Astrocyte of the hippocampus (primary cell): ENCODE measurements at regions not wholly inside any gene's neighbourhood (a gene's known extent, or its start where the extent isn't known, plus 50 kb on each side); places are given as distances from the start of the nearest gene placed in this dataset.

Experiments
- DNase-seq: peaks from one replicate; pipeline ENCODE4 v3.0.0; 2011; ENCODE audit warnings: low read depth, low spot score

- no peak for DNase-seq
These were observed 343.4 kb downstream of the LRIG3 start for GRCh38 chr12:58576916-58577315.

DNA sequence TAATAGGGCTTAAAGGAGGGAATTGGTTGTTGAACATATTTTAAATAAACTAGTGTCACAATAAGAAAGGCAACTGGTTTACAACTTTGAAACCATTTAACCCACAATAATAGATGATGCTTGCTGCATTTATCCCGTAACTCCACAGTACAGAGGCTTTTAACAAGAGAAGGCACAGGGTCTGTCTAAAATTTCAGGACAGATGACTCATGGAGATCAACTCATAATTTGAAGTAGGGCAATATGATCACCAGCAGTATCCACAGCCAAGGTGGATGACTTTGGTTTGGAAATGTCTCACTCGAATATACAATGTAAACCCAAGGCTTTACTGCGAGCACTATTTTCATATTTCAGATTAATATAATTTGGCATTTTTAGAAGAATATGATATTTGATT, 340.2 kb downstream of the LRIG3 start:
- no peak for DNase-seq

GRCh38 chr12:58583529-58583928, 336.8 kb downstream of the LRIG3 start:
- DNase-seq, result no peak

- DNase-seq, result no peak
These were observed 336.4 kb downstream of the LRIG3 start for GRCh38 chr12:58583940-58584339.

- no peak for DNase-seq
These were observed 335.4 kb downstream of the LRIG3 start for GRCh38 chr12:58584880-58585279.

GRCh38 chr12:58586762-58587161, 333.5 kb downstream of the LRIG3 start:
- DNase-seq, result no peak

DNA sequence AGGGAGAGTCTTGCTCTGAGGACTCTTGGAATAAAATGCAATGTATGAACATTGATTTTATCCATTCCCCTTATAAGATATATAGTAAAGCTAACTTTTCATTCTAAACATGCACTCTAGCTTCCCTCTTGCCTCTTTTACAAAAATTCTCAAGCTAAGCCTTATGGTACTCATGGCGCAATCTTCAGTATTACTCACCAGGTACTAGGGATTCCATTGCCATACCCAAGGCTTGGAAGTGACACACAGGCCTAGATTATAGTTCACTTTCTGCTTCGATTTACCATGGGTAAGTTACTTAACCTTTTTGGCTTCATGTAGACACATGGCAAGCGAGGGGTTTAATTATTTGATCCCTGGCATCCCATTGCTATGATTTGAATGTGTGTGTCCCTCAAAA, 331.5 kb downstream of the LRIG3 start:
- no peak for DNase-seq

- peak; percentile 32 for DNase-seq
These were observed 327.7 kb downstream of the LRIG3 start for GRCh38 chr12:58592475-58593207.

- no peak for DNase-seq
These were observed 326.6 kb downstream of the LRIG3 start for GRCh38 chr12:58593557-58594304.

DNA sequence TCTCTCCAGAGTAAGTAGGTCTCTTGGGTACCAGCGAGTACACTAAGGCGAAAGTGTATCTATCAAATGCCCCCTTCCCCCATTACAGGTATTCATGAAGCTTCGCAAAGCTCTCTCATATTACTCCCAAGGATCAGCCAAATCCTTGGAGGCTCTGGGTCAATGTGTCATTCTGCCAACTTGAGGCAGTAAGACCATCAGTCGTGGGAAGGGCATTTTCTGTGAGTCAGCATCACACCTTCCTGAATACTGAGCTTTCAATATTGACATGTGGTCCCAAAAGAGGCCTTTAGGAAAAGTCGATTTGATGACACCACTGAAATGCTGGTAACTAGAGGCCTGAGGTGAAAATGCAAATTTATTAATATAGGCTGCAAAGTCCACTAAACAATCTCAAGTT, 323.9 kb downstream of the LRIG3 start:
- no peak for DNase-seq

DNA sequence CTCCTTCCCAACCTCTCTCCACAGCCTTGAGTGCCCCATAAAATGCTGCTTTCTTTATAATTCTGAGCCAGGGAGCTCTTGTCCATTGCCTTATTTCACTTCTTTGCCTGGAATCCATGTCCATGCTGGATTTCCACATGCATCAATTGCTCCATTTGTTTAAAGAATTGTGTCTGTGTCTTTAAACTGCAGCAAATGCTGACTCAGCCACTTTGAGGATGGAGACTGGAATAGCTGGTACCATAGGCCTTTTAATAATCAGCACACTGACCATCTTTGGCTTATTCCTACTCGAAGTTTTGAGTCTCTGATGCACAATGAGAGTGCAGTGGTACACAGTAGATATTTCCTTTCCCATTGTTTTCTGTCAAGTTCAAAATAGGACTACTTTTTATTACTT, 318.8 kb downstream of the LRIG3 start:
- no peak for DNase-seq

DNA sequence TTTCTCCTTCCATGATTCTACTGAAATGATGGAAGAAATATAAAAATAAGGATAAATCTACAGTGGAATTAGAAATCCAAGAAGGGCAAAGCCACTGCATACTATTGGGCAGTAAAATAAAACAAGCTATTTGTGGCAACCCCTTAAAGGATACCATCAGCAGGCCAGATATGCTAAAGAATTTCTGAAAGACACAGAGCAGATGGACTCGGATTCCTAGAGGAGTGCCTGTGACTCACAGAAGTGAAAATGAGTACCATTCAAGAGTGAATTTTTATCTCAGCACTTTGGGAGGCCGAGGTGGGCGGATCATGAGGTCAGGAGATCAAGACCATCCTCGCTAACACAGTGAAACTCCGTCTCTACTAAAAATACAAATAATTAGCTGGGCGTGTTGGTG, 318.1 kb downstream of the LRIG3 start:
- DNase-seq, result no peak

- DNase-seq, result no peak
These were observed 317.6 kb downstream of the LRIG3 start for GRCh38 chr12:58602736-58603135.

- DNase-seq, result no peak
These were observed 312.5 kb downstream of the LRIG3 start for GRCh38 chr12:58607805-58608204.

DNA sequence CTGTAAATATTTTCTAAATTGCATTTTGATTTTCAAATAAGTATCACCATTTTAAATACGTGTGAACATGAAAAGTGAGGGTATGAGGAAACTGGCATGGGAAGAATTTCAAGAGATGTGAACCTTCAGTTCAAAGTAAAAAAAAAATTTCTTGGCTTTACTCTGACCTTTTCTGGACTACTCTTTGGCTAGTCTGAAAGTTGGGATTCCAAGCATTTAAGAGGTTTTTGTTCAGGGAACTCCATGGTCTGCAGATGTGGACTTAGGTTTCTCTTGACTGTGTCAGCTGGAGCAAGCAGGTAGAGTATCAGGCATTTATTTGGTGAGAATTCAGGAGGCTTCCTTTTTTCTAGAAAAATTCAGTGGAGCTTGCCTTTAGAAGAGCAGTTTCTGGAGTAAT, 311.6 kb downstream of the LRIG3 start:
- DNase-seq, result peak; percentile 42

DNA sequence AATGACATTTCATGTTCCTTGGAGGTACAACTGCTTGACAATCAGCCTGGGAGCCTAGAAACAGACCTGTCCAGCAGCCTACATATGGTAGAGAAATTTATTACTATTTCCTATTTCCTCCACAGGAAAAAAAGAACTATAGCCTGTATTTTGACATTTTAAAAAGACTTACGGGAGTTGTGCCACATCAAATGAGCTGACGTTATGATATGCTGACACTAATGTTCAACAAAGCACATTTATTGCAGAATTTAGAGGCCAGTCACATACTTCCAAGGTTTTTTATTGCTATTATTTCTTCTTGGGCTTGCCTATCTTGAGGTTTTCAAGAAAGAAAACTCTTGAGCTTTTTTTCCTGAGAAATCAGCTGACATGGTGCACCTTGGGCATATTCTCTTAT, 305.3 kb downstream of the LRIG3 start:
- DNase-seq, result no peak

- no peak for DNase-seq
These were observed 304.7 kb downstream of the LRIG3 start for GRCh38 chr12:58615576-58615975.

- no peak for DNase-seq
These were observed 303.7 kb downstream of the LRIG3 start for GRCh38 chr12:58616618-58617017.

DNA sequence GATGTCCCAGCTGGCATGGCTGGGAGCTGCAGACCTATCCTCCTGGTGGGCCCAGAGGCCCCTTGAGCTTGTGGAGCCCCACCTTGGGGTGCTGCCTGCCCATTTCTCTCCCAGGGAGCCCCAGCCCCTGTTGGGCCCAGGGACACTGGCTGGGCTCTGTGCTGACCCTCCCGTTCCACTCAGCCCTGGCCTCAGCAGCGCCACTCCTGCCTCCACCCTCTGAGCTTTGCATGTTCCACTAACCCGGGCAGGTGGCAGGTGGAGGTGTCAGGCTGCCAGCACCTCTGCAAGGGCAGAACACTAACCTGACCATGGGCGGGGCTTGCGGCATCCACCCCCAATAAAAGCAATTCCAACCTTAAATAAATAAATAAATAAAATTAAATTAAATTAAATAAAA, 299.2 kb downstream of the LRIG3 start:
- no peak for DNase-seq

DNA sequence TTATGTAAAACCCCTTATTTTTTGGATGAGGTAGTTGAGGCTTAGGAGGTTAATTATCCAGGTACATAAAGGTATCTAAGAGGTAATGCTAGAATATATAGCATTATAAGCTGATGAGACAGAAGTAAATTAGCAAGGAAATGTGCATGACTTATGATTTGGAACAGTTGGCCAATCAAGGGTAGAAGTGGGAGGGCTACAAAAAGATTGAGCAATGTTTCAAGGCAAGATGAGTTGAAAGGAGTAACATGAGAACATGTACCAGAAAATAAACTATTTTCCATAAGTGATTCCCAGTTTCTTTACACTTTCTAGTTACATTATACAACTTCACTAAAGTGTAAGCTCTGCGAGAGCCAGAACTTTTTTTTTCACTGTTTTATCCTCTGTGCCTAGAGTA, 290.9 kb downstream of the LRIG3 start:
- DNase-seq, result no peak

DNA sequence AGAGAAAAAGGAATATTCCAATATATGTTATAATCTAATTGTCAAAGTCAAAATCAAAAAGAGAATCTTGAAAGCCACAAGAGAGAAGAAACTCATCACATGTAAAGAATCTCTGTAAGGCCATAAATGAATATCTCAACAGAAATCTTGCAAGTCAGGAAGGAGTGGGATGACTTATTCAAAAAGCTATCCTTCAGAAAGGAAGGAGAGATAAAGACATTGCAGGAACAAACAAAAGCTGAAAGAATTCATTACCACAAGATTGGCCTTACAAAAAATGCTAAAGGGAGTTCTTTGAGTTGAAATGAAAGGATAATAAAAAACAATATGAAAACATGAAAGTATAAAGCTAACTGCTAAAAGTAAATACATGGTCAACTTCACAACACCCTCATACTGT, 286.8 kb downstream of the LRIG3 start:
- DNase-seq, result no peak

DNA sequence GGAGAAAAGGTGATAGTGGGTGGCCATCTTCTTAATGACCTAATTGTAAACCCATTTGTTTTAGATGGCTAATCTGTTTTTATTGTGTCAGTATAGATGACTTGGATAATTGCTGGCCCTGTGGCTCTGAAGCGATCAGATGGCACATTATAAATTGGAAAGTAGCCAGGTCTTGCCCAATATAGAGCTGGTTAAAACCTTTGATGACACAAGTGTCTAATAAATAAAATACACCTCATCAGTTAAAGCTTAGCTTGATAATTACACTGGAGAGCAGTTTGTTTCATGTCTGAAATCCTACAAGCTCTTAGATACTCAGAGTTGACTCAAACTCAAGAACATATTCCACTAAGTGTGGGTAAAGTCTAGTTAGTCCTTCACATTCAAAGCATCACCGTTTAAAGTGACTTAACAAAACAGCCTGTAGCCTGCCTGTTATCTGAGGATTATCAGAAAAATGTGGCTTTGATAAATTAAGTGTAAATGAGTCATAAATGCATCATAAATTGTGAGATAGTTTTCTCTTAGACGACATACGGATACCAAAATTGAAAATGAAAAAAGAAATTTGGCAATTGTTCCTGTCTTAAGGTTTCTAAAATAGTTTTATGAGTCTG, 280.9 kb downstream of the LRIG3 start:
- DNase-seq, result no peak

DNA sequence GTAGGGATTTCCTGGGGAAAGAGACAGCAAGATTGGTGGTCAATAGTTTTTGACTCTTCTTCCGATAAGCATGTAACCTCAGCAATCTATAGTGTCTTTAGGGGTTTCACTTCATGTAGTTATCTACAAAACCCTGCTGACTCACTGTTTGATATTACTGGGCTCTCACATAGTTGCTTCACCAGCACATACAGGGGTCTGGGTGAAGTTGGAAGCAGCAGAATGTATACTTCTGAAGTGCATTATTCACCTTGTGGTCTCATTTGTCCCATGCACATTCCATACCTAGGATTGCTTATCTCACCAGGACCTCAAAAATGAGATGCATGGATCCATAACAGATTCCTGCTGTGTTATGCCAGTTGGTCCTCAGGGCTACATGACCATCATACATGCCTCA, 280.0 kb downstream of the LRIG3 start:
- DNase-seq, result peak; percentile 33
